ENCODE measurements at regions not wholly inside any gene's neighbourhood (a gene's known extent, or its start where the extent isn't known, plus 50 kb on each side); places are given as distances from the start of the nearest gene placed in this dataset.

- DNase-seq (ENCODE audit: low spot score): no peak
- CTCF ChIA-PET (ENCODE audit: unreplicated experiment): no interaction called here
Observed at GRCh38 chr18:53792762-53793161, 431.7 kb downstream of the MBD2 start.

GRCh38 chr18:53790786-53791185, 433.7 kb downstream of the MBD2 start:
- POLR2A ChIA-PET: interaction anchor here (0.8 kb wide), 1 partner anchor 8 kb away, joined by 3 read pairs; no protein-coding TSS in a partner anchor
- no peak for TF ChIP-seq EZH2phosphoT487 (IDR thresholded peaks at IDR 0.05; ENCODE audit: borderline replicate concordance, low read depth, low read length)
- TF ChIP-seq CTCF (conservative IDR thresholded peaks at IDR 0.05; ENCODE audit: low read length): no peak
- Histone ChIP-seq H3K9me2 (ENCODE audit: insufficient read depth, low read length) (no peaks in the 10 kb centered on the region), H4K20me1 (ENCODE audit: insufficient read depth, low read length) (no peaks in the 10 kb centered on the region), H3K36me3 (ENCODE audit: insufficient read depth, low read length) (no peaks in the 10 kb centered on the region), H2AFZ (ENCODE audit: low read length) (no peak overlapping the region), H3K4me3 (ENCODE audit: low read depth, low read length, poor library complexity, severe bottlenecking) (no peak overlapping the region), H3K4me1 (ENCODE audit: insufficient read depth, low read length, poor library complexity, severe bottlenecking) (no peaks in the 10 kb centered on the region), H3K79me2 (ENCODE audit: insufficient read depth, low read depth, low read length) (no peaks in the 10 kb centered on the region), H3K9me3 (ENCODE audit: low read length) (no peaks in the 10 kb centered on the region), H3K4me2 (ENCODE audit: low read length) (no peak overlapping the region), H3K27ac (ENCODE audit: low read depth, low read length, poor library complexity, severe bottlenecking) (no peak overlapping the region)
- DNase-seq (ENCODE audit: low spot score): no peak
- CTCF ChIA-PET (ENCODE audit: unreplicated experiment): no interaction called here
- BruUV-seq (replicated peaks): no TSS peak
- intact Hi-C loops (cut with micrococcal nuclease; ENCODE audit: unreplicated experiment): no loop called here

More at GRCh38 chr18:53792762-53793161, 431.7 kb downstream of the MBD2 start:
- Histone ChIP-seq H2AFZ (ENCODE audit: low read length) (no peak overlapping the region), H4K20me1 (ENCODE audit: insufficient read depth, low read length) (no peaks in the 10 kb centered on the region), H3K36me3 (ENCODE audit: insufficient read depth, low read length) (no peaks in the 10 kb centered on the region), H3K4me1 (ENCODE audit: insufficient read depth, low read length, poor library complexity, severe bottlenecking) (no peaks in the 10 kb centered on the region), H3K79me2 (ENCODE audit: insufficient read depth, low read depth, low read length) (no peaks in the 10 kb centered on the region), H3K4me3 (ENCODE audit: low read depth, low read length, poor library complexity, severe bottlenecking) (no peak overlapping the region), H3K9me2 (ENCODE audit: insufficient read depth, low read length) (no peaks in the 10 kb centered on the region), H3K4me2 (ENCODE audit: low read length) (no peak overlapping the region), H3K9me3 (ENCODE audit: low read length) (no peaks in the 10 kb centered on the region), H3K27ac (ENCODE audit: low read depth, low read length, poor library complexity, severe bottlenecking) (no peak overlapping the region)
- POLR2A ChIA-PET: interaction anchor here (0.5 kb wide), 1 partner anchor 70 kb away, joined by 4 read pairs; no protein-coding TSS in a partner anchor
- intact Hi-C loops (cut with micrococcal nuclease; ENCODE audit: unreplicated experiment): no loop called here
- no TSS peak for BruUV-seq (replicated peaks)
- TF ChIP-seq EZH2phosphoT487 (IDR thresholded peaks at IDR 0.05; ENCODE audit: borderline replicate concordance, low read depth, low read length) (no peak), CTCF (conservative IDR thresholded peaks at IDR 0.05; ENCODE audit: low read length) (no peak)

- ChIA-PET POLR2A (interaction anchor here (0.6 to 0.8 kb wide), 2 partner anchors 9 to 43 kb away, joined by 3 read pairs; no protein-coding TSS in a partner anchor), CTCF (ENCODE audit: unreplicated experiment) (no interaction called here)
- TF ChIP-seq EZH2phosphoT487 (IDR thresholded peaks at IDR 0.05; ENCODE audit: borderline replicate concordance, low read depth, low read length): no peak
- TF ChIP-seq CTCF (conservative IDR thresholded peaks at IDR 0.05; ENCODE audit: low read length): no peak
- H3K9me2 ChIP-seq (ENCODE audit: insufficient read depth, low read length): no peaks in the 10 kb centered on the region
- BruUV-seq (replicated peaks): no TSS peak
- no peaks in the 10 kb centered on the region for H4K20me1 ChIP-seq (ENCODE audit: insufficient read depth, low read length)
- H3K79me2 ChIP-seq (ENCODE audit: insufficient read depth, low read depth, low read length): no peaks in the 10 kb centered on the region
- no peak overlapping the region for H3K27ac ChIP-seq (ENCODE audit: low read depth, low read length, poor library complexity, severe bottlenecking)
- H3K4me2 ChIP-seq (ENCODE audit: low read length): no peak overlapping the region
- intact Hi-C loops (cut with micrococcal nuclease; ENCODE audit: unreplicated experiment): no loop called here
- no peaks in the 10 kb centered on the region for H3K36me3 ChIP-seq (ENCODE audit: insufficient read depth, low read length)
- H2AFZ ChIP-seq (ENCODE audit: low read length): no peak overlapping the region
- no peaks in the 10 kb centered on the region for H3K9me3 ChIP-seq (ENCODE audit: low read length)
- no peaks in the 10 kb centered on the region for H3K4me1 ChIP-seq (ENCODE audit: insufficient read depth, low read length, poor library complexity, severe bottlenecking)
- DNase-seq (ENCODE audit: low spot score): no peak
- no peak overlapping the region for H3K4me3 ChIP-seq (ENCODE audit: low read depth, low read length, poor library complexity, severe bottlenecking)
Observed at GRCh38 chr18:53789376-53790247, 434.9 kb downstream of the MBD2 start.
